GM23338 (cell line): ENCODE measurements at regions not wholly inside any gene's neighbourhood (a gene's known extent, or its start where the extent isn't known, plus 50 kb on each side); places are given as distances from the start of the nearest gene placed in this dataset.

Source experiments
- ATAC-seq: fragments of 200-7000 bp; cut with Tn5 transposase; 3 replicates; pipeline ENCODE4 v1.9.1; 2020
- DNase-seq: peaks from one replicate; pipeline ENCODE4 v3.0.0-alpha.2; 2015; ENCODE audit warnings: low spot score
- H2AFZ ChIP-seq: fragments of 200-600 bp; sonication (generic); 2 replicates; pipeline ENCODE4 v1.8.0; 2016; ENCODE audit warnings: antibody characterized with exemption, mild to moderate bottlenecking, moderate library complexity
- H3F3A ChIP-seq: fragments of 200-600 bp; sonication (generic); replicated peaks from 2 replicates; pipeline ENCODE4 v1.8.0; 2017; ENCODE audit warnings: antibody characterized with exemption, mixed run types, low read depth
- H3K27ac ChIP-seq: fragments of 200-600 bp; sonication (generic); 2 replicates; pipeline ENCODE4 v1.6.1; 2016; ENCODE audit warnings: low read depth
- H3K27me3 ChIP-seq: fragments of 200-600 bp; sonication (generic); 2 replicates; pipeline ENCODE4 v1.8.0; 2016; ENCODE audit warnings: mild to moderate bottlenecking, mixed run types, moderate library complexity; ENCODE audit not compliant: insufficient read depth
- H3K36me3 ChIP-seq: fragments of 200-600 bp; sonication (generic); 2 replicates; pipeline ENCODE4 v1.8.0; 2016; ENCODE audit warnings: mild to moderate bottlenecking; ENCODE audit not compliant: insufficient read depth
- H3K4me1 ChIP-seq: fragments of 200-600 bp; sonication (generic); 2 replicates; pipeline ENCODE4 v1.8.0; 2016; ENCODE audit warnings: mild to moderate bottlenecking, moderate library complexity; ENCODE audit not compliant: insufficient read depth
- H3K4me2 ChIP-seq: fragments of 200-600 bp; sonication (generic); 2 replicates; pipeline ENCODE4 v1.7.1; 2017; ENCODE audit warnings: mixed run types
- H3K4me3 ChIP-seq: fragments of 200-600 bp; sonication (generic); 2 replicates; pipeline ENCODE4 v1.6.1; 2016; ENCODE audit warnings: mixed run types
- H3K79me2 ChIP-seq: fragments of 200-600 bp; sonication (generic); replicated peaks from 2 replicates; pipeline ENCODE4 v1.8.0; 2017; ENCODE audit warnings: mild to moderate bottlenecking; ENCODE audit not compliant: insufficient read depth
- H3K9me2 ChIP-seq: fragments of 200-600 bp; sonication (generic); 2 replicates; pipeline ENCODE4 v1.8.0; 2017; ENCODE audit not compliant: insufficient read depth
- H4K20me1 ChIP-seq: fragments of 200-600 bp; sonication (generic); replicated peaks from 2 replicates; pipeline ENCODE4 v1.8.0; 2017; ENCODE audit warnings: mild to moderate bottlenecking; ENCODE audit not compliant: insufficient read depth
- H3K27ac Mint-ChIP-seq: 2 replicates; pipeline ENCODE4 v1.8.0; 2020; ENCODE audit warnings: inconsistent platforms, mild to moderate bottlenecking, moderate library complexity, mixed read lengths
- H3K27me3 Mint-ChIP-seq: 3 replicates; pipeline ENCODE4 v1.8.0; 2022; ENCODE audit warnings: low read depth, mild to moderate bottlenecking, moderate library complexity, mixed read lengths, inconsistent platforms; ENCODE audit not compliant: insufficient read depth, poor library complexity
- H3K36me3 Mint-ChIP-seq: 3 replicates; pipeline ENCODE4 v1.8.0; 2021; ENCODE audit warnings: low read depth, mild to moderate bottlenecking, inconsistent platforms, moderate library complexity, mixed read lengths
- H3K4me1 Mint-ChIP-seq: 3 replicates; pipeline ENCODE4 v1.8.0; 2020; ENCODE audit warnings: mild to moderate bottlenecking, inconsistent platforms, mixed read lengths
- H3K4me3 Mint-ChIP-seq: 3 replicates; pipeline ENCODE4 v1.8.0; 2021; ENCODE audit warnings: moderate library complexity, mild to moderate bottlenecking, inconsistent platforms, mixed read lengths
- H3K9me3 Mint-ChIP-seq: 3 replicates; pipeline ENCODE4 v1.8.0; 2020; ENCODE audit warnings: moderate library complexity, mild to moderate bottlenecking, inconsistent platforms, mixed read lengths
- CREB1 ChIP-seq: fragments of 250-450 bp; sonication (Bioruptor Pico); IDR thresholded peaks from 2 replicates; pipeline ENCODE4 v1.5.0; 2020; ENCODE audit warnings: low read depth, mild to moderate bottlenecking, moderate library complexity
- EZH2 ChIP-seq: fragments of 200-600 bp; sonication (generic); IDR thresholded peaks from one replicate; pipeline ENCODE4 v1.8.0; 2017; ENCODE audit warnings: antibody characterized with exemption, mild to moderate bottlenecking, low read depth; ENCODE audit not compliant: unreplicated experiment
- EZH2phosphoT487 ChIP-seq: fragments of 200-600 bp; sonication (generic); IDR thresholded peaks from one replicate; pipeline ENCODE4 v1.8.1; 2018; ENCODE audit warnings: antibody characterized with exemption; ENCODE audit not compliant: unreplicated experiment
- JUNB ChIP-seq: IDR thresholded peaks from one replicate; pipeline ENCODE4 v1.6.1; 2016; ENCODE audit warnings: antibody characterized with exemption; ENCODE audit not compliant: unreplicated experiment
- NANOG ChIP-seq: IDR thresholded peaks from 2 replicates; pipeline ENCODE4 v1.6.1; 2016; ENCODE audit warnings: antibody characterized with exemption, borderline replicate concordance
- POLR2AphosphoS5 ChIP-seq: IDR thresholded peaks from 2 replicates; pipeline ENCODE4 v1.6.1; 2016; ENCODE audit warnings: antibody characterized with exemption, low read depth
- STAT1 ChIP-seq: IDR thresholded peaks from one replicate; pipeline ENCODE4 v1.6.1; 2016; ENCODE audit warnings: antibody characterized with exemption; ENCODE audit not compliant: unreplicated experiment
- ZNF114 ChIP-seq: fragments of 250-450 bp; sonication (Bioruptor Pico); IDR thresholded peaks from 2 replicates; pipeline ENCODE4 v1.5.0; 2020; ENCODE audit warnings: mild to moderate bottlenecking, moderate library complexity
- ZNF331 ChIP-seq: fragments of 250-450 bp; sonication (Bioruptor Pico); IDR thresholded peaks from 2 replicates; pipeline ENCODE4 v1.5.0; 2020; ENCODE audit warnings: low read depth, mild to moderate bottlenecking, moderate library complexity
- TF ChIP-seq, protein P1 (sequence below): fragments of 250-450 bp; sonication (Bioruptor Pico); IDR thresholded peaks from 2 replicates; pipeline ENCODE4 v1.5.0; 2020; ENCODE audit warnings: mild to moderate bottlenecking, moderate library complexity
- TF ChIP-seq, protein P2 (sequence below): IDR thresholded peaks from one replicate; pipeline ENCODE4 v1.6.1; 2018; ENCODE audit warnings: antibody characterized with exemption; ENCODE audit not compliant: unreplicated experiment
- TF ChIP-seq, protein P3 (sequence below), 2 experiments: fragments of 200-600 bp in 1 of 2; sonication (generic) in 1 of 2; conservative IDR thresholded peaks; 2 replicates each; pipeline versions ENCODE4 v1.5.1 to v1.6.1; 2016 to 2017; ENCODE audit warnings: antibody characterized with exemption in 2 of 2, low read depth in 2 of 2, mild to moderate bottlenecking in 2 of 2, moderate library complexity in 1 of 2
- TF ChIP-seq, protein P4 (sequence below): IDR thresholded peaks from 2 replicates; pipeline ENCODE4 v1.6.1; 2016; ENCODE audit warnings: antibody characterized with exemption

DNA sequence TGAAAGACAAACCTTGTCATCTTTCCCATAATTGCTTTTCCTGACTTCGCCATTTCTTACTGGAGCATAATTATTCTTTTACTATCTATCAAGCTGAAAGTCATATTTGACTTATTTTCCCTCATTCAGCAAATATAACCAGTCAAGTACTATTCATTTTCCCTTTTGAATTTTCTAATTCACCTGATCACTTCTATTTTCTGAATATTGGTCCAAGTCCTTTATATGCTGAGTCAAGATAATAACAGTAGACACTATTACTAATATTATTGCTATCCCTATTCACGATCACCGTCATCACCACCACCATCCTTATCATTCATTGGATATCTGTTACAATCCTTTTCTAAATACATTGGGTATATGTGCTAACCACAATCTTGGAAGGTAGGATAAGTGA, 728.0 kb downstream of the NOVA1 start:
- Histone ChIP-seq H3K4me3 (no peak overlapping the region), H3K4me2 (no peak overlapping the region), H2AFZ (no peak overlapping the region), H3K79me2 (no peaks in the 10 kb centered on the region), H4K20me1 (no peaks in the 10 kb centered on the region), H3F3A (no peaks in the 10 kb centered on the region), H3K4me1 (peaks cover 12% of the 10 kb centered on the region), H3K9me2 (no peaks in the 10 kb centered on the region; the same call in 1 of the 2 replicates), H3K36me3 (no peaks in the 10 kb centered on the region), H3K27me3 (no peaks in the 10 kb centered on the region), H3K27ac (no peak overlapping the region)
- no peaks in the 10 kb centered on the region for H3K9me3 Mint-ChIP-seq
- DNase-seq (no peak), ATAC-seq (no peak)
- no peaks in the 10 kb centered on the region for H3K36me3 Mint-ChIP-seq
- peaks cover 20% of the 10 kb centered on the region; the same call in 2 of the 3 replicates for H3K4me1 Mint-ChIP-seq
- no peak overlapping the region for H3K27ac Mint-ChIP-seq
- H3K27me3 Mint-ChIP-seq = no peaks in the 10 kb centered on the region
- no peak for TF ChIP-seq EZH2phosphoT487
- TF ChIP-seq EZH2 = no peak
- TF ChIP-seq POLR2AphosphoS5 = no peak
- no peak for TF ChIP-seq ZNF331 (CRISPR knock-in tag)
- no peak for TF ChIP-seq NANOG
- TF ChIP-seq JUNB = no peak
- TF ChIP-seq, protein P1, sequence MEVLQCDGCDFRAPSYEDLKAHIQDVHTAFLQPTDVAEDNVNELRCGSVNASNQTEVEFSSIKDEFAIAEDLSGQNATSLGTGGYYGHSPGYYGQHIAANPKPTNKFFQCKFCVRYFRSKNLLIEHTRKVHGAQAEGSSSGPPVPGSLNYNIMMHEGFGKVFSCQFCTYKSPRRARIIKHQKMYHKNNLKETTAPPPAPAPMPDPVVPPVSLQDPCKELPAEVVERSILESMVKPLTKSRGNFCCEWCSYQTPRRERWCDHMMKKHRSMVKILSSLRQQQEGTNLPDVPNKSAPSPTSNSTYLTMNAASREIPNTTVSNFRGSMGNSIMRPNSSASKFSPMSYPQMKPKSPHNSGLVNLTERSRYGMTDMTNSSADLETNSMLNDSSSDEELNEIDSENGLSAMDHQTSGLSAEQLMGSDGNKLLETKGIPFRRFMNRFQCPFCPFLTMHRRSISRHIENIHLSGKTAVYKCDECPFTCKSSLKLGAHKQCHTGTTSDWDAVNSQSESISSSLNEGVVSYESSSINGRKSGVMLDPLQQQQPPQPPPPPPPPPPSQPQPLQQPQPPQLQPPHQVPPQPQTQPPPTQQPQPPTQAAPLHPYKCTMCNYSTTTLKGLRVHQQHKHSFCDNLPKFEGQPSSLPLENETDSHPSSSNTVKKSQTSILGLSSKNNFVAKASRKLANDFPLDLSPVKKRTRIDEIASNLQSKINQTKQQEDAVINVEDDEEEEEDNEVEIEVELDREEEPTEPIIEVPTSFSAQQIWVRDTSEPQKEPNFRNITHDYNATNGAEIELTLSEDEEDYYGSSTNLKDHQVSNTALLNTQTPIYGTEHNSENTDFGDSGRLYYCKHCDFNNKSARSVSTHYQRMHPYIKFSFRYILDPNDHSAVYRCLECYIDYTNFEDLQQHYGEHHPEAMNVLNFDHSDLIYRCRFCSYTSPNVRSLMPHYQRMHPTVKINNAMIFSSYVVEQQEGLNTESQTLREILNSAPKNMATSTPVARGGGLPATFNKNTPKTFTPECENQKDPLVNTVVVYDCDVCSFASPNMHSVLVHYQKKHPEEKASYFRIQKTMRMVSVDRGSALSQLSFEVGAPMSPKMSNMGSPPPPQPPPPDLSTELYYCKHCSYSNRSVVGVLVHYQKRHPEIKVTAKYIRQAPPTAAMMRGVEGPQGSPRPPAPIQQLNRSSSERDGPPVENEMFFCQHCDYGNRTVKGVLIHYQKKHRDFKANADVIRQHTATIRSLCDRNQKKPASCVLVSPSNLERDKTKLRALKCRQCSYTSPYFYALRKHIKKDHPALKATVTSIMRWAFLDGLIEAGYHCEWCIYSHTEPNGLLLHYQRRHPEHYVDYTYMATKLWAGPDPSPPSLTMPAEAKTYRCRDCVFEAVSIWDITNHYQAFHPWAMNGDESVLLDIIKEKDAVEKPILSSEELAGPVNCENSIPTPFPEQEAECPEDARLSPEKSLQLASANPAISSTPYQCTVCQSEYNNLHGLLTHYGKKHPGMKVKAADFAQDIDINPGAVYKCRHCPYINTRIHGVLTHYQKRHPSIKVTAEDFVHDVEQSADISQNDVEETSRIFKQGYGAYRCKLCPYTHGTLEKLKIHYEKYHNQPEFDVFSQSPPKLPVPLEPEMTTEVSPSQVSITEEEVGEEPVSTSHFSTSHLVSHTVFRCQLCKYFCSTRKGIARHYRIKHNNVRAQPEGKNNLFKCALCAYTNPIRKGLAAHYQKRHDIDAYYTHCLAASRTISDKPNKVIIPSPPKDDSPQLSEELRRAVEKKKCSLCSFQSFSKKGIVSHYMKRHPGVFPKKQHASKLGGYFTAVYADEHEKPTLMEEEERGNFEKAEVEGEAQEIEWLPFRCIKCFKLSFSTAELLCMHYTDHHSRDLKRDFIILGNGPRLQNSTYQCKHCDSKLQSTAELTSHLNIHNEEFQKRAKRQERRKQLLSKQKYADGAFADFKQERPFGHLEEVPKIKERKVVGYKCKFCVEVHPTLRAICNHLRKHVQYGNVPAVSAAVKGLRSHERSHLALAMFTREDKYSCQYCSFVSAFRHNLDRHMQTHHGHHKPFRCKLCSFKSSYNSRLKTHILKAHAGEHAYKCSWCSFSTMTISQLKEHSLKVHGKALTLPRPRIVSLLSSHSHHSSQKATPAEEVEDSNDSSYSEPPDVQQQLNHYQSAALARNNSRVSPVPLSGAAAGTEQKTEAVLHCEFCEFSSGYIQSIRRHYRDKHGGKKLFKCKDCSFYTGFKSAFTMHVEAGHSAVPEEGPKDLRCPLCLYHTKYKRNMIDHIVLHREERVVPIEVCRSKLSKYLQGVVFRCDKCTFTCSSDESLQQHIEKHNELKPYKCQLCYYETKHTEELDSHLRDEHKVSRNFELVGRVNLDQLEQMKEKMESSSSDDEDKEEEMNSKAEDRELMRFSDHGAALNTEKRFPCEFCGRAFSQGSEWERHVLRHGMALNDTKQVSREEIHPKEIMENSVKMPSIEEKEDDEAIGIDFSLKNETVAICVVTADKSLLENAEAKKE (CRISPR knock-in tag) = no peak
- TF ChIP-seq, protein P2, sequence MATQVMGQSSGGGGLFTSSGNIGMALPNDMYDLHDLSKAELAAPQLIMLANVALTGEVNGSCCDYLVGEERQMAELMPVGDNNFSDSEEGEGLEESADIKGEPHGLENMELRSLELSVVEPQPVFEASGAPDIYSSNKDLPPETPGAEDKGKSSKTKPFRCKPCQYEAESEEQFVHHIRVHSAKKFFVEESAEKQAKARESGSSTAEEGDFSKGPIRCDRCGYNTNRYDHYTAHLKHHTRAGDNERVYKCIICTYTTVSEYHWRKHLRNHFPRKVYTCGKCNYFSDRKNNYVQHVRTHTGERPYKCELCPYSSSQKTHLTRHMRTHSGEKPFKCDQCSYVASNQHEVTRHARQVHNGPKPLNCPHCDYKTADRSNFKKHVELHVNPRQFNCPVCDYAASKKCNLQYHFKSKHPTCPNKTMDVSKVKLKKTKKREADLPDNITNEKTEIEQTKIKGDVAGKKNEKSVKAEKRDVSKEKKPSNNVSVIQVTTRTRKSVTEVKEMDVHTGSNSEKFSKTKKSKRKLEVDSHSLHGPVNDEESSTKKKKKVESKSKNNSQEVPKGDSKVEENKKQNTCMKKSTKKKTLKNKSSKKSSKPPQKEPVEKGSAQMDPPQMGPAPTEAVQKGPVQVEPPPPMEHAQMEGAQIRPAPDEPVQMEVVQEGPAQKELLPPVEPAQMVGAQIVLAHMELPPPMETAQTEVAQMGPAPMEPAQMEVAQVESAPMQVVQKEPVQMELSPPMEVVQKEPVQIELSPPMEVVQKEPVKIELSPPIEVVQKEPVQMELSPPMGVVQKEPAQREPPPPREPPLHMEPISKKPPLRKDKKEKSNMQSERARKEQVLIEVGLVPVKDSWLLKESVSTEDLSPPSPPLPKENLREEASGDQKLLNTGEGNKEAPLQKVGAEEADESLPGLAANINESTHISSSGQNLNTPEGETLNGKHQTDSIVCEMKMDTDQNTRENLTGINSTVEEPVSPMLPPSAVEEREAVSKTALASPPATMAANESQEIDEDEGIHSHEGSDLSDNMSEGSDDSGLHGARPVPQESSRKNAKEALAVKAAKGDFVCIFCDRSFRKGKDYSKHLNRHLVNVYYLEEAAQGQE = no peak
- no peak for TF ChIP-seq CREB1 (CRISPR knock-in tag)
- TF ChIP-seq, protein P3, sequence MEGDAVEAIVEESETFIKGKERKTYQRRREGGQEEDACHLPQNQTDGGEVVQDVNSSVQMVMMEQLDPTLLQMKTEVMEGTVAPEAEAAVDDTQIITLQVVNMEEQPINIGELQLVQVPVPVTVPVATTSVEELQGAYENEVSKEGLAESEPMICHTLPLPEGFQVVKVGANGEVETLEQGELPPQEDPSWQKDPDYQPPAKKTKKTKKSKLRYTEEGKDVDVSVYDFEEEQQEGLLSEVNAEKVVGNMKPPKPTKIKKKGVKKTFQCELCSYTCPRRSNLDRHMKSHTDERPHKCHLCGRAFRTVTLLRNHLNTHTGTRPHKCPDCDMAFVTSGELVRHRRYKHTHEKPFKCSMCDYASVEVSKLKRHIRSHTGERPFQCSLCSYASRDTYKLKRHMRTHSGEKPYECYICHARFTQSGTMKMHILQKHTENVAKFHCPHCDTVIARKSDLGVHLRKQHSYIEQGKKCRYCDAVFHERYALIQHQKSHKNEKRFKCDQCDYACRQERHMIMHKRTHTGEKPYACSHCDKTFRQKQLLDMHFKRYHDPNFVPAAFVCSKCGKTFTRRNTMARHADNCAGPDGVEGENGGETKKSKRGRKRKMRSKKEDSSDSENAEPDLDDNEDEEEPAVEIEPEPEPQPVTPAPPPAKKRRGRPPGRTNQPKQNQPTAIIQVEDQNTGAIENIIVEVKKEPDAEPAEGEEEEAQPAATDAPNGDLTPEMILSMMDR (conservative IDR thresholded peaks at IDR 0.05; ENCODE audit: low read depth in 2 of 2) = no peak
- no peak for TF ChIP-seq ZNF114
- no peak for TF ChIP-seq STAT1
- TF ChIP-seq, protein P4, sequence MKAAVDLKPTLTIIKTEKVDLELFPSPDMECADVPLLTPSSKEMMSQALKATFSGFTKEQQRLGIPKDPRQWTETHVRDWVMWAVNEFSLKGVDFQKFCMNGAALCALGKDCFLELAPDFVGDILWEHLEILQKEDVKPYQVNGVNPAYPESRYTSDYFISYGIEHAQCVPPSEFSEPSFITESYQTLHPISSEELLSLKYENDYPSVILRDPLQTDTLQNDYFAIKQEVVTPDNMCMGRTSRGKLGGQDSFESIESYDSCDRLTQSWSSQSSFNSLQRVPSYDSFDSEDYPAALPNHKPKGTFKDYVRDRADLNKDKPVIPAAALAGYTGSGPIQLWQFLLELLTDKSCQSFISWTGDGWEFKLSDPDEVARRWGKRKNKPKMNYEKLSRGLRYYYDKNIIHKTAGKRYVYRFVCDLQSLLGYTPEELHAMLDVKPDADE = no peak
- H3K4me3 Mint-ChIP-seq = no peak overlapping the region
